Prostate gland (tissue), 2 donors: ENCODE measurements at regions not wholly inside any gene's neighbourhood (a gene's known extent, or its start where the extent isn't known, plus 50 kb on each side); places are given as distances from the start of the nearest gene placed in this dataset.

Experiments
- DNase-seq: peaks from one replicate; pipeline ENCODE4 v3.0.0-alpha.2; 2019; ENCODE audit warnings: low spot score
- H3K27ac ChIP-seq, 2 donors: fragments of 200-600 bp; sonication (generic); 2 replicates each; pipeline ENCODE4 v1.5.1; 2017 to 2019
- H3K27me3 ChIP-seq: fragments of 200-600 bp; sonication (generic); replicated peaks from 2 replicates; pipeline ENCODE4 v1.5.1; 2019; ENCODE audit not compliant: insufficient read depth
- H3K36me3 ChIP-seq, 2 donors: fragments of 200-600 bp; sonication (generic); 1 replicate in 1 of 2; 2 replicates in 1 of 2; pipeline versions ENCODE4 v1.5.1 to v1.8.1; 2017 to 2019
- H3K4me1 ChIP-seq: fragments of 200-600 bp; sonication (generic); replicated peaks from 2 replicates; pipeline ENCODE4 v1.5.1; 2019
- H3K4me3 ChIP-seq, 2 donors: fragments of 200-600 bp; sonication (generic); 2 replicates each; pipeline ENCODE4 v1.5.1; 2017 to 2019
- H3K9me3 ChIP-seq: fragments of 200-600 bp; sonication (generic); 2 replicates; pipeline ENCODE4 v1.5.1; 2017
- CTCF ChIP-seq, 4 experiments: fragments of 200-600 bp in 2 of 4; fragments of 450-650 bp in 2 of 4; sonication (generic) in 2 of 4; IDR thresholded peaks; 1 replicate in 3 of 4; 2 replicates in 1 of 4; pipeline ENCODE4 v1.5.1; 2016 to 2019; ENCODE audit warnings: antibody characterized with exemption in 4 of 4, mild to moderate bottlenecking in 2 of 4, moderate library complexity in 2 of 4
- POLR2A ChIP-seq: fragments of 450-650 bp; IDR thresholded peaks from one replicate; pipeline ENCODE4 v1.6.1; 2016; ENCODE audit warnings: antibody characterized with exemption, mild to moderate bottlenecking
- POLR2AphosphoS5 ChIP-seq: sonication (generic); formaldehyde crosslinking; IDR thresholded peaks from one replicate; pipeline ENCODE4 v1.6.1; 2017; ENCODE audit warnings: antibody characterized with exemption
- WGBS: methylation state at CpG from one replicate; pipeline ENCODE4 v1.1.5; 2018; 5-methylcytosine and 5-hydroxymethylcytosine counted together
- intact Hi-C: fragments of 100-400 bp; cut with DNase I; formaldehyde crosslinking; loops from one replicate; pipeline ENCODE4 v1.14.2; 2022

DNA sequence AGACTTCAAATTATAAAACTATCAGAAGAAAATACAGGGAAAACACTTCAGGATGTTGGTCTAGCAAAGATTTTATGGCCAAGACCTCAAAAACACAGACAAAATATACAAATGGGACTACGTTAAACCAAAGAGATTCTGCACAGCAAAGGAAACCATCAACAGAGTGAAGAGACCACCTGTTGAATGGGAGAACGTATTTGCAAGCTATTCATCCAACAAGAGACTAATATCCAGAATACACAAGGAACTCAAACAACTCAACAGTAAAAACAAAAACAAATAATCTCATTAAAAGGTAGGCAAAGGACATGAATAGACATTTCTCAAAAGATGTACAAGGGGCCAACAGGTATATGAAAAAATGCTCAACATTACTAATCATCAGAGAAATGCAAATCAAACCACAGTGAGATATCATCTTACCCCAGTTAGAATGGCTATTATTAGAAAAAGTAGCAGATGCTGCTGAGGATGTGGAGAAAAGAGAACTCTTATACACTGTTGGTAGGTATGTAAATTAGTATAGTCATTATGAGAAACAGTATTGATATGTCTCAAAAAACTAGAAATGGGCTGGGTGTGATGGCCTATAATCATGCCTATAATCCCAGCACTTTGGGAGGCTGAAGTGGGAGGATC is 112.6 kb downstream of the LRIG2 start:
- Histone ChIP-seq H3K9me3 (no peaks in the 10 kb centered on the region), H3K4me1 (no peaks in the 10 kb centered on the region), H3K27me3 (no peaks in the 10 kb centered on the region), H3K27ac (no peak overlapping the region), H3K4me3 (no peak overlapping the region), H3K36me3 (no peaks in the 10 kb centered on the region)
- TF ChIP-seq POLR2A: no peak
- no peak for TF ChIP-seq POLR2AphosphoS5
- no peak for TF ChIP-seq CTCF (IDR thresholded peaks at IDR 0.05)
- 71% methylated on average over 2 of the region's 2 CpGs for WGBS
- no peak for DNase-seq
- intact Hi-C loops: no loop called here

- 88% methylated on average over 3 of the region's 3 CpGs for WGBS
- intact Hi-C loops: no loop called here
- H3K4me3 ChIP-seq: no peak overlapping the region
- H3K4me1 ChIP-seq: no peaks in the 10 kb centered on the region
- no peaks in the 10 kb centered on the region for H3K27me3 ChIP-seq
- no peaks in the 10 kb centered on the region for H3K36me3 ChIP-seq
- TF ChIP-seq POLR2A (no peak), POLR2AphosphoS5 (no peak), CTCF (IDR thresholded peaks at IDR 0.05) (no peak)
- no peaks in the 10 kb centered on the region for H3K9me3 ChIP-seq
- DNase-seq: no peak
- H3K27ac ChIP-seq: no peak overlapping the region
These were observed 117.1 kb downstream of the LRIG2 start for GRCh38 chr1:113190078-113190477.

- Histone ChIP-seq H3K4me3 (no peak overlapping the region), H3K4me1 (no peaks in the 10 kb centered on the region), H3K27me3 (no peaks in the 10 kb centered on the region), H3K36me3 (no peaks in the 10 kb centered on the region), H3K9me3 (no peaks in the 10 kb centered on the region), H3K27ac (no peak overlapping the region)
- DNase-seq: no peak
- WGBS: 14% methylated on average over 3 of the region's 3 CpGs
- intact Hi-C loops: no loop called here
- TF ChIP-seq POLR2AphosphoS5 (peak; percentile 31), CTCF (IDR thresholded peaks at IDR 0.05) (no peak)
These were observed 117.9 kb downstream of the LRIG2 start for GRCh38 chr1:113190930-113191329.

DNA sequence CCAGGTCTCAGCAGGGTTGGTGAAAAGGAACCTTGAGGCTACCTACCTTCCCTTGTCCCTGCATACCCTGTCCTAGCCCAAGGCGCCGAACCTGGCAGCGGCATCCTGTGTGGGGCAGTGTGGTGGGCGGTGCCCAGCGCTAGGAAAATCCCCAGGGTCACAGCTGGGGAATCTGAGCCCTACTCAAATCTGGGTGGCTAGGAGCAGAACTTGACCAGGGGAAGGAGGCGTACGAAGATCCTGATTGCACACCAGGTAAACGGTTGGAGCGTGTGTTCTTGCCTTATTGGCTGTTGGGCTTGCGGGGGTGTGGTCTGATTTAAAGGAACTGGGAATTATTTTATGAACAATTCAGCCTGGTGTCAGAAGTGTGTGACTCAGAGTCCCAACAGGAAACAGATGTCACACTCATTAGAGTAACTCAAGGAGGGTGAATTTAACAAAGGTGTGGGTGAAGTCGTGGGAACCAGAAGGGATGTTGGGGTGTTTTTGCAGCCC is 118.6 kb downstream of the LRIG2 start:
- H3K4me3 ChIP-seq: no peak overlapping the region
- 90% methylated on average over 11 of the region's 11 CpGs for WGBS
- no peaks in the 10 kb centered on the region for H3K4me1 ChIP-seq
- no peaks in the 10 kb centered on the region for H3K27me3 ChIP-seq
- intact Hi-C loops: no loop called here
- H3K36me3 ChIP-seq: no peaks in the 10 kb centered on the region
- no peak overlapping the region for H3K27ac ChIP-seq
- no peaks in the 10 kb centered on the region for H3K9me3 ChIP-seq
- TF ChIP-seq CTCF (IDR thresholded peaks at IDR 0.05): no peak
- no peak for TF ChIP-seq POLR2A
- no peak for TF ChIP-seq POLR2AphosphoS5
- DNase-seq: no peak

GRCh38 chr1:113192242-113192641 is 119.2 kb downstream of the LRIG2 start:
- intact Hi-C loops: no loop called here
- TF ChIP-seq CTCF (IDR thresholded peaks at IDR 0.05) (no peak), POLR2A (no peak), POLR2AphosphoS5 (no peak)
- H3K27me3 ChIP-seq: no peaks in the 10 kb centered on the region
- H3K4me3 ChIP-seq: no peak overlapping the region
- 84% methylated on average over 2 of the region's 2 CpGs for WGBS
- no peak overlapping the region for H3K27ac ChIP-seq
- DNase-seq: no peak
- H3K9me3 ChIP-seq: no peaks in the 10 kb centered on the region
- no peaks in the 10 kb centered on the region for H3K36me3 ChIP-seq
- H3K4me1 ChIP-seq: no peaks in the 10 kb centered on the region
